Loucy (cell line): ENCODE measurements at regions not wholly inside any gene's neighbourhood (a gene's known extent, or its start where the extent isn't known, plus 50 kb on each side); places are given as distances from the start of the nearest gene placed in this dataset.

Experiments
- EZH2phosphoT487 ChIP-seq: fragments of 200-600 bp; IDR thresholded peaks from 2 replicates; pipeline ENCODE4 v1.6.1; 2018; ENCODE audit warnings: antibody characterized with exemption, mild to moderate bottlenecking, moderate library complexity, borderline replicate concordance
- TF ChIP-seq, protein P1 (sequence below): fragments of 200-600 bp; sonication (generic); conservative IDR thresholded peaks from 2 replicates; pipeline ENCODE4 v1.5.1; 2014; ENCODE audit warnings: mild to moderate bottlenecking, antibody characterized with exemption, low read length

DNA sequence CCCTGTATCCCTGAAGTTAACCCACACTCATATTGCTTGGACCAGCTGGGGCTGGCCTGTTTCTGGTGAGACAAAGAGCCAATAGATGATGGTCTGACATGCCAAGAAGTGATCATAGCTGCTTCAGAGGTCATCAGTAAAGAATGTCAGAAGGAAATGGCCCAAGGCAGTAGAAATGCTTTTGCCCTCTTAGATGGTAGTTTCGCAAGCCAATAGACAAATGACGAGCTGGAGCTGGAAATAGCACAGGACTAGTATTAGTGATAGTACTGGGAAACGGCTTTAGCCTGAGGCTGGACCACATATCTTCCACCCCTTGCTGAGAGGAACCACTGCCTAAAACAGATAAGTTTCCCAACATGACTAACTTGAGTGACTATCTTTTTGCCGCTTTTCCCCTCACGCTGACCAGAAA, 176.1 kb upstream of the THBS1 start:
- TF ChIP-seq, protein P1, sequence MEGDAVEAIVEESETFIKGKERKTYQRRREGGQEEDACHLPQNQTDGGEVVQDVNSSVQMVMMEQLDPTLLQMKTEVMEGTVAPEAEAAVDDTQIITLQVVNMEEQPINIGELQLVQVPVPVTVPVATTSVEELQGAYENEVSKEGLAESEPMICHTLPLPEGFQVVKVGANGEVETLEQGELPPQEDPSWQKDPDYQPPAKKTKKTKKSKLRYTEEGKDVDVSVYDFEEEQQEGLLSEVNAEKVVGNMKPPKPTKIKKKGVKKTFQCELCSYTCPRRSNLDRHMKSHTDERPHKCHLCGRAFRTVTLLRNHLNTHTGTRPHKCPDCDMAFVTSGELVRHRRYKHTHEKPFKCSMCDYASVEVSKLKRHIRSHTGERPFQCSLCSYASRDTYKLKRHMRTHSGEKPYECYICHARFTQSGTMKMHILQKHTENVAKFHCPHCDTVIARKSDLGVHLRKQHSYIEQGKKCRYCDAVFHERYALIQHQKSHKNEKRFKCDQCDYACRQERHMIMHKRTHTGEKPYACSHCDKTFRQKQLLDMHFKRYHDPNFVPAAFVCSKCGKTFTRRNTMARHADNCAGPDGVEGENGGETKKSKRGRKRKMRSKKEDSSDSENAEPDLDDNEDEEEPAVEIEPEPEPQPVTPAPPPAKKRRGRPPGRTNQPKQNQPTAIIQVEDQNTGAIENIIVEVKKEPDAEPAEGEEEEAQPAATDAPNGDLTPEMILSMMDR: no peak
- no peak for TF ChIP-seq EZH2phosphoT487
